ENCODE measurements at regions not wholly inside any gene's neighbourhood (a gene's known extent, or its start where the extent isn't known, plus 50 kb on each side); places are given as distances from the start of the nearest gene placed in this dataset.
A peak's percentile ranks its signal among the peaks of the same experiment; 100 is the strongest.

- TF ChIP-seq, protein P1, sequence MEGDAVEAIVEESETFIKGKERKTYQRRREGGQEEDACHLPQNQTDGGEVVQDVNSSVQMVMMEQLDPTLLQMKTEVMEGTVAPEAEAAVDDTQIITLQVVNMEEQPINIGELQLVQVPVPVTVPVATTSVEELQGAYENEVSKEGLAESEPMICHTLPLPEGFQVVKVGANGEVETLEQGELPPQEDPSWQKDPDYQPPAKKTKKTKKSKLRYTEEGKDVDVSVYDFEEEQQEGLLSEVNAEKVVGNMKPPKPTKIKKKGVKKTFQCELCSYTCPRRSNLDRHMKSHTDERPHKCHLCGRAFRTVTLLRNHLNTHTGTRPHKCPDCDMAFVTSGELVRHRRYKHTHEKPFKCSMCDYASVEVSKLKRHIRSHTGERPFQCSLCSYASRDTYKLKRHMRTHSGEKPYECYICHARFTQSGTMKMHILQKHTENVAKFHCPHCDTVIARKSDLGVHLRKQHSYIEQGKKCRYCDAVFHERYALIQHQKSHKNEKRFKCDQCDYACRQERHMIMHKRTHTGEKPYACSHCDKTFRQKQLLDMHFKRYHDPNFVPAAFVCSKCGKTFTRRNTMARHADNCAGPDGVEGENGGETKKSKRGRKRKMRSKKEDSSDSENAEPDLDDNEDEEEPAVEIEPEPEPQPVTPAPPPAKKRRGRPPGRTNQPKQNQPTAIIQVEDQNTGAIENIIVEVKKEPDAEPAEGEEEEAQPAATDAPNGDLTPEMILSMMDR (conservative IDR thresholded peaks at IDR 0.05 in 1 of 2, IDR thresholded peaks at IDR 0.05 in 1 of 2; ENCODE audit: low read depth in 1 of 2, low read length in 2 of 2): no peak
- TF ChIP-seq EZH2 (IDR thresholded peaks at IDR 0.05; ENCODE audit: low read length, missing control alignments): no peak
- DNase-seq (ENCODE audit: low read depth in 2 of 2): no peak
- H3K27me3 ChIP-seq (ENCODE audit: control insufficient read depth, insufficient read depth, low read length): no peaks in the 10 kb centered on the region
- H4K20me1 ChIP-seq (ENCODE audit: control insufficient read depth, extremely low read depth, insufficient read depth, low read length): no peaks in the 10 kb centered on the region
- no peaks in the 10 kb centered on the region for H3K36me3 ChIP-seq (ENCODE audit: control insufficient read depth, insufficient read depth, low read length)
- H3K9me3 ChIP-seq (ENCODE audit: control insufficient read depth, insufficient read depth, low read depth, low read length): no peaks in the 10 kb centered on the region
- H3K4me3 ChIP-seq (replicated peaks in 1 of 4; ENCODE audit: control extremely low read depth in 1 of 4, insufficient read depth in 1 of 4, low read depth in 3 of 4, low read length in 4 of 4): no peak overlapping the region
- H2AFZ ChIP-seq (ENCODE audit: low read length): no peak overlapping the region
- no peaks in the 10 kb centered on the region for H3K4me1 ChIP-seq (ENCODE audit: control insufficient read depth, extremely low read depth, insufficient read depth, low read length)
- H3K27ac ChIP-seq (ENCODE audit: insufficient read depth, low read length): no peak overlapping the region
- H3K9ac ChIP-seq (ENCODE audit: insufficient read depth, low read length): no peak overlapping the region
- no peaks in the 10 kb centered on the region for H3K79me2 ChIP-seq (ENCODE audit: control insufficient read depth, insufficient read depth, low read length)
- H3K4me2 ChIP-seq (ENCODE audit: extremely low read depth, insufficient read depth, low read length): no peak overlapping the region
Observed at GRCh38 chr18:27785815-27786471, 391.0 kb downstream of the CDH2 start.

DNA sequence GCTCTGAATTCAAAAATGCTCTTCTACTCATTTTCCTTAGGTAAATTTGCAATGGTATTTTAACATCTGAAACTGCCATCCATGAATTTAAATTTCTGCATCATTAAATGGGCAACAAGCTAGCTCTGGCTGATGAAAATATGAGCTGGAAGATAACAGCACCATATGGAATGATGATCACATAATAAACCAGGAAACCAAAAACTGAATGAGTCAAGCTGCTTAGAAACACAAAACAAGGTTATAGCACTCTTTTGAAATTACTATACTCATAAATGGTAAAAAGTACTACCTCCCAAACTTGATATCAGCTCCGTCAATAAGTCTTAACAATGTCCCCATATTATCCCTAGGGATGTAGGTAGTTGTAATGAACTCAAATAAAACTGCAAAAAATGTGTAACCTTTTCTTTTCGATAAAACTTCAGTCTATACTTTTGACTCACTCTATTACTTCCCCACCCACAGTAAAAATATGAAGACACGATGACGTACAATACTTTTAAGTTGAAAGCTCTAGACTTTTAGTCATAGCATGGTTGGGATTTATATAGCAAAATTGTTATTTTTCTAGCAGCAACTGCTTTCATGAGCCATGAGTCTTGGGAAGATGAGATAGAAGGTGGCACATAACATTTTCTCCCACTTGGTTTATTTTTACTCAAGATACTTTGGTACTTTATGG, 396.7 kb downstream of the CDH2 start:
- Histone ChIP-seq H3K9me3 (ENCODE audit: control insufficient read depth, insufficient read depth, low read depth, low read length) (no peaks in the 10 kb centered on the region), H3K4me1 (ENCODE audit: control insufficient read depth, extremely low read depth, insufficient read depth, low read length) (no peaks in the 10 kb centered on the region), H3K27ac (ENCODE audit: insufficient read depth, low read length) (no peak overlapping the region), H3K4me3 (replicated peaks in 1 of 4; ENCODE audit: control extremely low read depth in 1 of 4, insufficient read depth in 1 of 4, low read depth in 3 of 4, low read length in 4 of 4) (no peak overlapping the region), H2AFZ (ENCODE audit: low read length) (no peak overlapping the region), H3K9ac (ENCODE audit: insufficient read depth, low read length) (no peak overlapping the region), H3K79me2 (ENCODE audit: control insufficient read depth, insufficient read depth, low read length) (no peaks in the 10 kb centered on the region), H3K36me3 (ENCODE audit: control insufficient read depth, insufficient read depth, low read length) (no peaks in the 10 kb centered on the region), H3K27me3 (ENCODE audit: control insufficient read depth, insufficient read depth, low read length) (no peaks in the 10 kb centered on the region), H3K4me2 (ENCODE audit: extremely low read depth, insufficient read depth, low read length) (no peak overlapping the region), H4K20me1 (ENCODE audit: control insufficient read depth, extremely low read depth, insufficient read depth, low read length) (no peaks in the 10 kb centered on the region)
- TF ChIP-seq EZH2 (IDR thresholded peaks at IDR 0.05; ENCODE audit: low read length, missing control alignments): no peak
- TF ChIP-seq, protein P1 (conservative IDR thresholded peaks at IDR 0.05 in 1 of 2, IDR thresholded peaks at IDR 0.05 in 1 of 2; ENCODE audit: low read depth in 1 of 2, low read length in 2 of 2): no peak
- peak in 1 of 2 donors; percentile 34 for DNase-seq (ENCODE audit: low read depth in 2 of 2)

DNA sequence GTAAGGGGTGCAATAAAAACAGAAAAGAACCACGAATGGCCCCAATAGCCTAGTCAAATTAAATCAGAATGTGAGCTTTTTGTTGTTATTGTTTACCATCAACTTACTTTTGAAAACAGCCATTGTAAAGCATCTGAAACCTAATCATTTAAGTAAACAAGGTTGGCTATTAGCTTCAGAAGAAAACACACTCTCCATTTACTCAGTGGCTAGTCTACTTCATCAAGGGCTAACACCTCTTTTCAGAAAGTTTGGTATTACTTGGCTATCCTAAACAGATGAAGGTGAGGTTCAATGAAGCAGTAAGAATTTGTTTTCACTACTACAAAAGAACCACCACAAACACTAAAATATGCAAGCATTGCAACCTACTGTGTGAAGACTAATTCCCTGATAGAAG, 398.0 kb downstream of the CDH2 start:
- TF ChIP-seq, protein P1 (conservative IDR thresholded peaks at IDR 0.05 in 1 of 2, IDR thresholded peaks at IDR 0.05 in 1 of 2; ENCODE audit: low read depth in 1 of 2, low read length in 2 of 2): no peak
- no peak for TF ChIP-seq EZH2 (IDR thresholded peaks at IDR 0.05; ENCODE audit: low read length, missing control alignments)

More for the DNA sequence above, 398.0 kb downstream of the CDH2 start:
- Histone ChIP-seq H3K9ac (ENCODE audit: insufficient read depth, low read length) (no peak overlapping the region), H3K27ac (ENCODE audit: insufficient read depth, low read length) (no peak overlapping the region), H3K27me3 (ENCODE audit: control insufficient read depth, insufficient read depth, low read length) (no peaks in the 10 kb centered on the region), H3K9me3 (ENCODE audit: control insufficient read depth, insufficient read depth, low read depth, low read length) (no peaks in the 10 kb centered on the region), H3K4me1 (ENCODE audit: control insufficient read depth, extremely low read depth, insufficient read depth, low read length) (no peaks in the 10 kb centered on the region), H3K36me3 (ENCODE audit: control insufficient read depth, insufficient read depth, low read length) (no peaks in the 10 kb centered on the region), H3K79me2 (ENCODE audit: control insufficient read depth, insufficient read depth, low read length) (no peaks in the 10 kb centered on the region), H3K4me2 (ENCODE audit: extremely low read depth, insufficient read depth, low read length) (no peak overlapping the region), H3K4me3 (replicated peaks in 1 of 4; ENCODE audit: control extremely low read depth in 1 of 4, insufficient read depth in 1 of 4, low read depth in 3 of 4, low read length in 4 of 4) (no peak overlapping the region), H4K20me1 (ENCODE audit: control insufficient read depth, extremely low read depth, insufficient read depth, low read length) (no peaks in the 10 kb centered on the region), H2AFZ (ENCODE audit: low read length) (no peak overlapping the region)
- DNase-seq (ENCODE audit: low read depth in 2 of 2): no peak

All from fibroblast of lung (primary cell).